Uterus (tissue), 2 donors: ENCODE measurements at regions not wholly inside any gene's neighbourhood (a gene's known extent, or its start where the extent isn't known, plus 50 kb on each side); places are given as distances from the start of the nearest gene placed in this dataset.

ENCODE experiments used
- CTCF ChIP-seq, 4 experiments: fragments of 200-600 bp in 2 of 4; fragments of 450-650 bp in 2 of 4; sonication (generic) in 2 of 4; IDR thresholded peaks; one replicate each; pipeline ENCODE4 v1.5.1; 2016 to 2019; ENCODE audit warnings: antibody characterized with exemption in 4 of 4, mild to moderate bottlenecking in 2 of 4, moderate library complexity in 1 of 4
- POLR2A ChIP-seq, 2 donors: fragments of 450-650 bp; IDR thresholded peaks; one replicate each; pipeline ENCODE4 v1.6.1; 2016; ENCODE audit warnings: antibody characterized with exemption in 2 of 2, mild to moderate bottlenecking in 1 of 2, moderate library complexity in 1 of 2

GRCh38 chr2:122034777-122035176, 279.3 kb downstream of the TSN start:
- TF ChIP-seq CTCF (IDR thresholded peaks at IDR 0.05) (no peak), POLR2A (IDR thresholded peaks at IDR 0.05) (no peak)
